ENCODE measurements at regions not wholly inside any gene's neighbourhood (a gene's known extent, or its start where the extent isn't known, plus 50 kb on each side); places are given as distances from the start of the nearest gene placed in this dataset.

DNA sequence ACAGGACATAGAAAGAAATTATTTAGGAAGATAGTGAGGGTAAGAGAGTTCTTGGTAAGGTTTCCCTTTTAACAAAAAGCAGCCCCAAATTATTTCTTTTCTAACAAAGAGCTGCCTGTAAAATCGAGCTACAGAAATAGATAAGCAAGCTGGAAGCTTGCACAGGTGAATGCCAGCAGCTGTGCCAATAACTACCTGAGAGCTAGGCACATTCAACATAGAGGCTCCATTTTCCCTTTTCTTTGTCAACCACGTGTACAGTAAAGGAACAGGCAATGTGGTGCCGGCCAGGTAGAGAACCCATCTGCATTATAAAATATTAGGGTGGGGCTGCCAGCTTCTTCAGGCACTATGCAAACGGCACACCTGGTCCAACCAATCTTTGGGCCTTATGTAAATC, 341.6 kb upstream of the JAG1 start:
- H3K9ac ChIP-seq (ENCODE audit: low read depth in 1 of 2, low read length in 2 of 2), result no peak overlapping the region
- no peak overlapping the region for H3K27ac ChIP-seq (ENCODE audit: low read depth in 2 of 2, low read length in 2 of 2)
- no peaks in the 10 kb centered on the region for H3K4me1 ChIP-seq (ENCODE audit: control insufficient read depth in 2 of 2, insufficient read depth in 2 of 2, low read length in 2 of 2)
- no peaks in the 10 kb centered on the region for H3K36me3 ChIP-seq (ENCODE audit: control insufficient read depth in 2 of 2, insufficient read depth in 2 of 2, low read length in 2 of 2)
- no peaks in the 10 kb centered on the region for H3K9me3 ChIP-seq (ENCODE audit: control insufficient read depth in 2 of 2, low read length in 2 of 2)
- no peak overlapping the region for H3K4me3 ChIP-seq (ENCODE audit: low read length in 2 of 2)
- H3K27me3 ChIP-seq (ENCODE audit: control insufficient read depth in 2 of 2, insufficient read depth in 2 of 2, low read length in 2 of 2), result no peaks in the 10 kb centered on the region

GRCh38 chr20:11017446-11017845, 343.6 kb upstream of the JAG1 start:
- no peaks in the 10 kb centered on the region for H3K9me3 ChIP-seq (ENCODE audit: control insufficient read depth in 2 of 2, low read length in 2 of 2)
- H3K36me3 ChIP-seq (ENCODE audit: control insufficient read depth in 2 of 2, insufficient read depth in 2 of 2, low read length in 2 of 2), result no peaks in the 10 kb centered on the region
- no peaks in the 10 kb centered on the region for H3K4me1 ChIP-seq (ENCODE audit: control insufficient read depth in 2 of 2, insufficient read depth in 2 of 2, low read length in 2 of 2)
- no peak overlapping the region for H3K4me3 ChIP-seq (ENCODE audit: low read length in 2 of 2)
- no peak overlapping the region for H3K27ac ChIP-seq (ENCODE audit: low read depth in 2 of 2, low read length in 2 of 2)
- H3K9ac ChIP-seq (ENCODE audit: low read depth in 1 of 2, low read length in 2 of 2), result no peak overlapping the region
- H3K27me3 ChIP-seq (ENCODE audit: control insufficient read depth in 2 of 2, insufficient read depth in 2 of 2, low read length in 2 of 2), result no peaks in the 10 kb centered on the region

DNA sequence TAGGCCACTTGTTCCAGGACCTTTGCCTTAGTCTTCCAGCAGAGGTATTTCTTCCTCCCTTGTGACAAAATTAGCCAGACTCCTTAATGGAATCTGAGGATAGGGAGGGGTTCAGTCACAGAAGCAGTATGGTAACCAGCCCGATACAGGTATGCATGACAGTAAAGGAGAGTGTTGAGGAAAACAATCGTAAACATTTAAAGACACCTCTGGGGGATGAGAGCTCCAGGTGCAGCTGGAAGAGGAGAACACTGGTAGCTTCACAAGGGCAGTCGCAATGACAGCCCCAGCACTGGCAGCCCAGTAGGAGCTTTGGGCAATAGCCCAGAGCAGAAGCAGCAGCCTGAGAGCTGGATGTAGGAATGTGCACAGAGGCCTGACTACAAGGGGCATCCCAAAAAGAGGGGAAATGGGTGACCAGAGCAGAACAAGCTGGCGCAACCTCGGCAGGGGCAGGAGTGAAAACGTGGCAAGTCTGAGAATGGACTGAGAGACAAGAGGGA, 344.9 kb upstream of the JAG1 start:
- no peak overlapping the region for H3K9ac ChIP-seq (ENCODE audit: low read depth in 1 of 2, low read length in 2 of 2)
- H3K4me3 ChIP-seq (ENCODE audit: low read length in 2 of 2), result no peak overlapping the region
- no peaks in the 10 kb centered on the region for H3K27me3 ChIP-seq (ENCODE audit: control insufficient read depth in 2 of 2, insufficient read depth in 2 of 2, low read length in 2 of 2)
- no peaks in the 10 kb centered on the region for H3K4me1 ChIP-seq (ENCODE audit: control insufficient read depth in 2 of 2, insufficient read depth in 2 of 2, low read length in 2 of 2)
- no peak overlapping the region for H3K27ac ChIP-seq (ENCODE audit: low read depth in 2 of 2, low read length in 2 of 2)
- H3K9me3 ChIP-seq (ENCODE audit: control insufficient read depth in 2 of 2, low read length in 2 of 2), result no peaks in the 10 kb centered on the region
- no peaks in the 10 kb centered on the region for H3K36me3 ChIP-seq (ENCODE audit: control insufficient read depth in 2 of 2, insufficient read depth in 2 of 2, low read length in 2 of 2)

DNA sequence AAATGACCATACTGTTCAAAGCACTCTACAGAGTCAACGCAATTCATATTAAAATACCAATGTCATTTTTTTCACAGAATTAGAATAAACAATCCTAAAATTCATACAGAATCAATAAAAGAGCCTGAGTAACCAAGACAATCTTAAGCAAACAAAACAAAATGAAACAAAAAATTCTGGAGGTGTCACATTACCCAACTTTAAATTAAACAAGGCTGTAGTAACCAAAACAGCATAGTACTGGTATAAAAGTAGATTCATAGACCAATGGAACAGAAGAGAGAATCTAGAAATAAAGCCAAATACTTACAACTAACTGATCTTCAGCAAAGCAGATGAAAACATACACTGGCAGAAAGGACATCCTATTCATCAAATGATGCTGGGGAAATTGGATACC, 346.9 kb upstream of the JAG1 start:
- Histone ChIP-seq H3K27ac (ENCODE audit: low read depth in 2 of 2, low read length in 2 of 2) (no peak overlapping the region), H3K4me3 (ENCODE audit: low read length in 2 of 2) (no peak overlapping the region), H3K36me3 (ENCODE audit: control insufficient read depth in 2 of 2, insufficient read depth in 2 of 2, low read length in 2 of 2) (no peaks in the 10 kb centered on the region), H3K9ac (ENCODE audit: low read depth in 1 of 2, low read length in 2 of 2) (no peak overlapping the region), H3K9me3 (ENCODE audit: control insufficient read depth in 2 of 2, low read length in 2 of 2) (no peaks in the 10 kb centered on the region), H3K27me3 (ENCODE audit: control insufficient read depth in 2 of 2, insufficient read depth in 2 of 2, low read length in 2 of 2) (no peaks in the 10 kb centered on the region), H3K4me1 (ENCODE audit: control insufficient read depth in 2 of 2, insufficient read depth in 2 of 2, low read length in 2 of 2) (no peaks in the 10 kb centered on the region)

GRCh38 chr20:11027224-11027623, 353.4 kb upstream of the JAG1 start:
- no peaks in the 10 kb centered on the region for H3K36me3 ChIP-seq (ENCODE audit: control insufficient read depth in 2 of 2, insufficient read depth in 2 of 2, low read length in 2 of 2)
- no peak overlapping the region for H3K27ac ChIP-seq (ENCODE audit: low read depth in 2 of 2, low read length in 2 of 2)
- no peak overlapping the region for H3K9ac ChIP-seq (ENCODE audit: low read depth in 1 of 2, low read length in 2 of 2)
- H3K9me3 ChIP-seq (ENCODE audit: control insufficient read depth in 2 of 2, low read length in 2 of 2), result no peaks in the 10 kb centered on the region
- no peaks in the 10 kb centered on the region for H3K4me1 ChIP-seq (ENCODE audit: control insufficient read depth in 2 of 2, insufficient read depth in 2 of 2, low read length in 2 of 2)
- no peaks in the 10 kb centered on the region for H3K27me3 ChIP-seq (ENCODE audit: control insufficient read depth in 2 of 2, insufficient read depth in 2 of 2, low read length in 2 of 2)
- no peak overlapping the region for H3K4me3 ChIP-seq (ENCODE audit: low read length in 2 of 2)

GRCh38 chr20:11030351-11030750, 356.6 kb upstream of the JAG1 start:
- Histone ChIP-seq H3K4me1 (ENCODE audit: control insufficient read depth in 2 of 2, insufficient read depth in 2 of 2, low read length in 2 of 2) (no peaks in the 10 kb centered on the region), H3K9me3 (ENCODE audit: control insufficient read depth in 2 of 2, low read length in 2 of 2) (no peaks in the 10 kb centered on the region), H3K27me3 (ENCODE audit: control insufficient read depth in 2 of 2, insufficient read depth in 2 of 2, low read length in 2 of 2) (no peaks in the 10 kb centered on the region), H3K9ac (ENCODE audit: low read depth in 1 of 2, low read length in 2 of 2) (no peak overlapping the region), H3K4me3 (ENCODE audit: low read length in 2 of 2) (no peak overlapping the region), H3K36me3 (ENCODE audit: control insufficient read depth in 2 of 2, insufficient read depth in 2 of 2, low read length in 2 of 2) (no peaks in the 10 kb centered on the region), H3K27ac (ENCODE audit: low read depth in 2 of 2, low read length in 2 of 2) (no peak overlapping the region)

- no peaks in the 10 kb centered on the region for H3K36me3 ChIP-seq (ENCODE audit: control insufficient read depth in 2 of 2, insufficient read depth in 2 of 2, low read length in 2 of 2)
- no peaks in the 10 kb centered on the region for H3K27me3 ChIP-seq (ENCODE audit: control insufficient read depth in 2 of 2, insufficient read depth in 2 of 2, low read length in 2 of 2)
- no peak overlapping the region for H3K27ac ChIP-seq (ENCODE audit: low read depth in 2 of 2, low read length in 2 of 2)
- no peak overlapping the region for H3K4me3 ChIP-seq (ENCODE audit: low read length in 2 of 2)
- no peak overlapping the region for H3K9ac ChIP-seq (ENCODE audit: low read depth in 1 of 2, low read length in 2 of 2)
- no peaks in the 10 kb centered on the region for H3K4me1 ChIP-seq (ENCODE audit: control insufficient read depth in 2 of 2, insufficient read depth in 2 of 2, low read length in 2 of 2)
- no peaks in the 10 kb centered on the region for H3K9me3 ChIP-seq (ENCODE audit: control insufficient read depth in 2 of 2, low read length in 2 of 2)
Observed at GRCh38 chr20:11031300-11031699, 357.5 kb upstream of the JAG1 start.

GRCh38 chr20:11032611-11033010, 358.8 kb upstream of the JAG1 start:
- H3K9ac ChIP-seq (ENCODE audit: low read depth in 1 of 2, low read length in 2 of 2), result no peak overlapping the region
- H3K4me1 ChIP-seq (ENCODE audit: control insufficient read depth in 2 of 2, insufficient read depth in 2 of 2, low read length in 2 of 2), result no peaks in the 10 kb centered on the region
- no peaks in the 10 kb centered on the region for H3K9me3 ChIP-seq (ENCODE audit: control insufficient read depth in 2 of 2, low read length in 2 of 2)

GRCh38 chr20:11034025-11034424, 360.2 kb upstream of the JAG1 start:
- Histone ChIP-seq H3K27ac (ENCODE audit: low read depth in 2 of 2, low read length in 2 of 2) (no peak overlapping the region), H3K9ac (ENCODE audit: low read depth in 1 of 2, low read length in 2 of 2) (no peak overlapping the region), H3K36me3 (ENCODE audit: control insufficient read depth in 2 of 2, insufficient read depth in 2 of 2, low read length in 2 of 2) (no peaks in the 10 kb centered on the region)

More at GRCh38 chr20:11032611-11033010, 358.8 kb upstream of the JAG1 start:
- H3K4me3 ChIP-seq (ENCODE audit: low read length in 2 of 2), result no peak overlapping the region
- no peak overlapping the region for H3K27ac ChIP-seq (ENCODE audit: low read depth in 2 of 2, low read length in 2 of 2)
- H3K27me3 ChIP-seq (ENCODE audit: control insufficient read depth in 2 of 2, insufficient read depth in 2 of 2, low read length in 2 of 2), result no peaks in the 10 kb centered on the region
- H3K36me3 ChIP-seq (ENCODE audit: control insufficient read depth in 2 of 2, insufficient read depth in 2 of 2, low read length in 2 of 2), result no peaks in the 10 kb centered on the region

DNA sequence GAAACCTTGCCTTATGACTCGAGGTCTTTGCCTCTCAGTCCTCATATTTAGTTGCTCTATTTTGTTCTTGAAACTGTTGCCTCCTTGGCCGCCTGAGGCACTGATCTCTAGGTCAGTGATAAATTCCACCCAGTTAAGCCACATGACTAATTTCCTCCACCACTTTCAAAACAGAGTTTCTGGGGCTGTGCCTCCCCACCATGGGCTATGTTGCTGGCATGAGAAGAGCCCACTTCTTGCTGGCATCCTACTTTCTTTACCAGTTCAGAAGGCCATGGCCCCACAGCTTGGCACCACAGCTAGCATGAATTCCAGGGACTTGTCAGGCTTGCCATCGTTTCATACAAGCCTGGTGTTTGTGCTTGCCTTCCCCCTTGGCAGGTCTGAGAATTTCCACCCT, 361.4 kb upstream of the JAG1 start:
- H3K27ac ChIP-seq (ENCODE audit: low read depth in 2 of 2, low read length in 2 of 2), result no peak overlapping the region
- H3K4me1 ChIP-seq (ENCODE audit: control insufficient read depth in 2 of 2, insufficient read depth in 2 of 2, low read length in 2 of 2), result no peaks in the 10 kb centered on the region
- H3K27me3 ChIP-seq (ENCODE audit: control insufficient read depth in 2 of 2, insufficient read depth in 2 of 2, low read length in 2 of 2), result no peaks in the 10 kb centered on the region
- H3K9ac ChIP-seq (ENCODE audit: low read depth in 1 of 2, low read length in 2 of 2), result no peak overlapping the region
- H3K9me3 ChIP-seq (ENCODE audit: control insufficient read depth in 2 of 2, low read length in 2 of 2), result no peaks in the 10 kb centered on the region
- no peak overlapping the region for H3K4me3 ChIP-seq (ENCODE audit: low read length in 2 of 2)
- H3K36me3 ChIP-seq (ENCODE audit: control insufficient read depth in 2 of 2, insufficient read depth in 2 of 2, low read length in 2 of 2), result no peaks in the 10 kb centered on the region

More at GRCh38 chr20:11034025-11034424, 360.2 kb upstream of the JAG1 start:
- no peaks in the 10 kb centered on the region for H3K27me3 ChIP-seq (ENCODE audit: control insufficient read depth in 2 of 2, insufficient read depth in 2 of 2, low read length in 2 of 2)
- no peak overlapping the region for H3K4me3 ChIP-seq (ENCODE audit: low read length in 2 of 2)
- H3K9me3 ChIP-seq (ENCODE audit: control insufficient read depth in 2 of 2, low read length in 2 of 2), result no peaks in the 10 kb centered on the region
- no peaks in the 10 kb centered on the region for H3K4me1 ChIP-seq (ENCODE audit: control insufficient read depth in 2 of 2, insufficient read depth in 2 of 2, low read length in 2 of 2)

DNA sequence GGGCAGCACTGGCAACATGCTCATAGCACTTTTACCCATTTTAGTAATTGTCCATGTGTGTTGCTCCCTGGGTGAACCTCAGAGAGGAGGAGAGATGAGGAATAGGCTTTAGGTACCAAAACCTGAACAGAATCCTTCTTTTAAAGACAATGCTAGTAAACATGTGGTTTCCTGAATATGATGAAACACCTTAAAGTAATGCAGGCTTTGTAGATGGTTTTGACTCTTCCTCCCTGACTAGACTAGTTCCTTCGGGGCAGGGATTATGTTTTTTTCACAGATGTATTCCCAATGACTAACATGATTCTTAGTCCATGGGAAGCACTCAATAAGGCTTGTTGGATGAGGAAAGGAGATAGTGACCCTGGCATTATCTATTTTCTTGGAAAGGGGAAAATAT, 367.6 kb upstream of the JAG1 start:
- Histone ChIP-seq H3K27me3 (ENCODE audit: control insufficient read depth in 2 of 2, insufficient read depth in 2 of 2, low read length in 2 of 2) (no peaks in the 10 kb centered on the region), H3K4me3 (ENCODE audit: low read length in 2 of 2) (no peak overlapping the region), H3K9ac (ENCODE audit: low read depth in 1 of 2, low read length in 2 of 2) (no peak overlapping the region), H3K9me3 (ENCODE audit: control insufficient read depth in 2 of 2, low read length in 2 of 2) (no peaks in the 10 kb centered on the region), H3K27ac (ENCODE audit: low read depth in 2 of 2, low read length in 2 of 2) (no peak overlapping the region), H3K36me3 (ENCODE audit: control insufficient read depth in 2 of 2, insufficient read depth in 2 of 2, low read length in 2 of 2) (no peaks in the 10 kb centered on the region), H3K4me1 (ENCODE audit: control insufficient read depth in 2 of 2, insufficient read depth in 2 of 2, low read length in 2 of 2) (peaks cover 0 to 7% of the 10 kb centered on the region in 2 donors)
